Adrenal gland (tissue), 9 donors: ENCODE measurements at regions not wholly inside any gene's neighbourhood (a gene's known extent, or its start where the extent isn't known, plus 50 kb on each side); places are given as distances from the start of the nearest gene placed in this dataset.
"Not testable (repeated sequence)": the region's sequence is repeated elsewhere in the genome, so short reads cannot be mapped to it uniquely, and the experiment has no call there.

Experiments
- DNase-seq, 7 donors: peaks; one replicate each; pipeline ENCODE4 v3.0.0-alpha.2; 2019 to 2020
- H3K27ac ChIP-seq, 5 donors: fragments of 200-600 bp; sonication (generic) in 4 of 5; 1 replicate in 3 of 5; 2 replicates in 2 of 5; pipeline versions ENCODE4 v1.5.1 to v1.8.0; 2016 to 2020; ENCODE audit warnings: mild to moderate bottlenecking in 1 of 5
- H3K27me3 ChIP-seq: fragments of 200-600 bp; 2 replicates; pipeline ENCODE4 v1.8.0; 2021
- H3K36me3 ChIP-seq, 2 donors: fragments of 200-600 bp; replicated peaks in 1 of 2; 1 replicate in 1 of 2; 2 replicates in 1 of 2; pipeline versions ENCODE4 v1.5.1 to v1.8.0; 2018 to 2022
- H3K4me1 ChIP-seq, 2 donors: fragments of 200-600 bp; replicated peaks in 1 of 2; 1 replicate in 1 of 2; 2 replicates in 1 of 2; pipeline versions ENCODE4 v1.5.1 to v1.8.0; 2018 to 2021
- H3K4me3 ChIP-seq, 4 donors: fragments of 200-600 bp; sonication (generic) in 3 of 4; one replicate each; pipeline ENCODE4 v1.5.1; 2016 to 2018
- H3K9me3 ChIP-seq, 3 donors: fragments of 200-600 bp; sonication (generic) in 1 of 3; replicated peaks in 1 of 3; 1 replicate in 2 of 3; 2 replicates in 1 of 3; pipeline versions ENCODE4 v1.5.1 to v1.8.0; 2016 to 2021
- CTCF ChIP-seq, 6 experiments: fragments of 450-650 bp in 4 of 6; fragments of 200-600 bp in 2 of 6; sonication (generic) in 1 of 6; IDR thresholded peaks; 1 replicate in 5 of 6; 2 replicates in 1 of 6; pipeline versions ENCODE4 v1.5.1 to v1.8.0; 2016 to 2021; ENCODE audit warnings: antibody characterized with exemption in 6 of 6, mild to moderate bottlenecking in 2 of 6, moderate library complexity in 1 of 6
- POLR2A ChIP-seq, 2 donors: fragments of 450-650 bp; IDR thresholded peaks; one replicate each; pipeline ENCODE4 v1.6.1; 2017; ENCODE audit warnings: antibody characterized with exemption in 2 of 2, mild to moderate bottlenecking in 2 of 2, moderate library complexity in 1 of 2
- WGBS, 4 donors: extraction: QIAGEN DNeasy Blood & Tissue Kit in 2 of 4; methylation state at CpG; one replicate each; pipeline versions ENCODE4 v1.1.5 to v1.1.7; 2013 to 2017; 5-methylcytosine and 5-hydroxymethylcytosine counted together
- intact Hi-C, 2 donors: fragments of 100-400 bp; cut with DNase I; formaldehyde crosslinking; loops; one replicate each; pipeline versions ENCODE4 v1.14.1 to v1.15.0; 2022 to 2023
- donor health status: healthy with polysubstance abuse.
- donor health status: Bipolar disorder and iron deficiency.
- donor health status: DM: yes; HTN: yes; CAD: no.
- donor health status: DM: no; HTN: no; CAD: no.
- donor health status: DM: no; HTN: no; CAD: no.

- intact Hi-C loops: no loop called here
- Histone ChIP-seq H3K27ac (no peak overlapping the region), H3K4me3 (no peak overlapping the region), H3K36me3 (no peaks in the 10 kb centered on the region), H3K4me1 (no peaks in the 10 kb centered on the region), H3K27me3 (no peaks in the 10 kb centered on the region), H3K9me3 (no peaks in the 10 kb centered on the region)
- no peak for DNase-seq
- TF ChIP-seq CTCF (IDR thresholded peaks at IDR 0.05) (no peak), POLR2A (IDR thresholded peaks at IDR 0.05) (no peak)
- 75 to 86% (median 81%) methylated on average over 4 of the region's 4 CpGs for WGBS, 4 donors
Measured at GRCh38 chr2:176876493-176877103, 336.0 kb upstream of the HNRNPA3 start.

GRCh38 chr2:176879426-176879995, 333.1 kb upstream of the HNRNPA3 start:
- no peak for DNase-seq
- TF ChIP-seq CTCF (IDR thresholded peaks at IDR 0.05) (no peak), POLR2A (IDR thresholded peaks at IDR 0.05) (no peak)
- Histone ChIP-seq H3K27ac (no peak overlapping the region), H3K4me3 (no peak overlapping the region), H3K36me3 (no peaks in the 10 kb centered on the region), H3K4me1 (no peaks in the 10 kb centered on the region), H3K27me3 (no peaks in the 10 kb centered on the region), H3K9me3 (no peaks in the 10 kb centered on the region)
- intact Hi-C loops: no loop called here
- 65 to 71% (median 70%) methylated on average over 5 of the region's 5 CpGs for WGBS, 4 donors

GRCh38 chr2:176882045-176882444, 330.5 kb upstream of the HNRNPA3 start:
- H3K4me1 ChIP-seq, intact Hi-C loops, H3K4me3 ChIP-seq, H3K27ac ChIP-seq, H3K36me3 ChIP-seq, H3K27me3 ChIP-seq, H3K9me3 ChIP-seq, DNase-seq: not testable (repeated sequence)
- 87 to 97% (median 89%) methylated on average over 1 of the region's 1 CpG for WGBS, 4 donors

- no peak overlapping the region for H3K27ac ChIP-seq
- H3K36me3 ChIP-seq: no peaks in the 10 kb centered on the region
- no peaks in the 10 kb centered on the region for H3K4me1 ChIP-seq
- no peaks in the 10 kb centered on the region for H3K27me3 ChIP-seq
- TF ChIP-seq POLR2A (IDR thresholded peaks at IDR 0.05): no peak
- TF ChIP-seq CTCF (IDR thresholded peaks at IDR 0.05): no peak
- intact Hi-C loops: no loop called here
- no peak overlapping the region for H3K4me3 ChIP-seq
- 62 to 73% (median 69%) methylated on average over 3 of the region's 3 CpGs for WGBS, 4 donors
- no peaks in the 10 kb centered on the region for H3K9me3 ChIP-seq
- DNase-seq: no peak
Measured at GRCh38 chr2:176885001-176885643, 327.5 kb upstream of the HNRNPA3 start.

- H3K27me3 ChIP-seq: no peaks in the 10 kb centered on the region
- H3K4me3 ChIP-seq: no peak overlapping the region
- H3K36me3 ChIP-seq: no peaks in the 10 kb centered on the region
- 78 to 96% (median 84%) methylated on average over 2 of the region's 2 CpGs for WGBS, 4 donors
- no peak for TF ChIP-seq POLR2A (IDR thresholded peaks at IDR 0.05)
- TF ChIP-seq CTCF (IDR thresholded peaks at IDR 0.05): no peak
- H3K27ac ChIP-seq: no peak overlapping the region
- H3K9me3 ChIP-seq: no peaks in the 10 kb centered on the region
- H3K4me1 ChIP-seq: no peaks in the 10 kb centered on the region
- intact Hi-C loops: no loop called here
- DNase-seq: no peak
Measured at GRCh38 chr2:176885661-176886060, 326.9 kb upstream of the HNRNPA3 start.
